Activated CD4-positive, alpha-beta T cell treated with anti-CD3 and anti-CD28 coated beads, Interleukin-2, amount 10 ng/mL, durations not matched to agents 7 days and 5 days (primary cell): ENCODE measurements at regions not wholly inside any gene's neighbourhood (a gene's known extent, or its start where the extent isn't known, plus 50 kb on each side); places are given as distances from the start of the nearest gene placed in this dataset.

Experiments used
- CTCF ChIA-PET: fragments of 350-600 bp; sonication (Branson Sonifier 250); formaldehyde crosslinking; loops from one replicate; lab custom pipeline; 2021; ENCODE audit warnings: antibody characterized with exemption; lab: Charles Lee
- POLR2A ChIA-PET: fragments of 350-600 bp; sonication (Branson Sonifier 250); formaldehyde crosslinking; loops from one replicate; lab custom pipeline; 2021; ENCODE audit warnings: antibody characterized with exemption; lab: Charles Lee
- DNase-seq: peaks from one replicate; pipeline ENCODE4 v3.0.0-alpha.2; 2020
- H3K27ac Mint-ChIP-seq: one replicate; pipeline ENCODE4 v1.8.0; 2021; ENCODE audit warnings: mild to moderate bottlenecking, moderate library complexity, mixed read lengths
- H3K27me3 Mint-ChIP-seq: one replicate; pipeline ENCODE4 v1.8.0; 2021; ENCODE audit warnings: mixed read lengths
- H3K36me3 Mint-ChIP-seq: one replicate; pipeline ENCODE4 v1.8.0; 2021; ENCODE audit warnings: low read depth, mixed read lengths
- H3K4me1 Mint-ChIP-seq: one replicate; pipeline ENCODE4 v1.8.0; 2021; ENCODE audit warnings: mixed read lengths
- H3K4me3 Mint-ChIP-seq: one replicate; pipeline ENCODE4 v1.8.0; 2021; ENCODE audit warnings: mild to moderate bottlenecking, moderate library complexity, mixed read lengths
- H3K9me3 Mint-ChIP-seq: one replicate; pipeline ENCODE4 v1.8.0; 2021; ENCODE audit warnings: mixed read lengths

- H3K4me3 Mint-ChIP-seq = no peak overlapping the region
- no peaks in the 10 kb centered on the region for H3K36me3 Mint-ChIP-seq
- H3K9me3 Mint-ChIP-seq = no peaks in the 10 kb centered on the region
- POLR2A ChIA-PET = no interaction called here
- CTCF ChIA-PET = no interaction called here
- no peak overlapping the region for H3K27ac Mint-ChIP-seq
- no peak for DNase-seq
- H3K27me3 Mint-ChIP-seq = peaks cover 4% of the 10 kb centered on the region
- no peaks in the 10 kb centered on the region for H3K4me1 Mint-ChIP-seq
Measured at GRCh38 chr1:170351366-170351946, 180.5 kb upstream of the GORAB start.

GRCh38 chr1:170354246-170354645 is 177.7 kb upstream of the GORAB start:
- POLR2A ChIA-PET = no interaction called here
- CTCF ChIA-PET = no interaction called here
- Mint-ChIP-seq H3K27me3 (peaks cover 4% of the 10 kb centered on the region), H3K9me3 (no peaks in the 10 kb centered on the region), H3K36me3 (no peaks in the 10 kb centered on the region), H3K27ac (no peak overlapping the region), H3K4me3 (no peak overlapping the region), H3K4me1 (no peaks in the 10 kb centered on the region)
- DNase-seq = no peak

DNA sequence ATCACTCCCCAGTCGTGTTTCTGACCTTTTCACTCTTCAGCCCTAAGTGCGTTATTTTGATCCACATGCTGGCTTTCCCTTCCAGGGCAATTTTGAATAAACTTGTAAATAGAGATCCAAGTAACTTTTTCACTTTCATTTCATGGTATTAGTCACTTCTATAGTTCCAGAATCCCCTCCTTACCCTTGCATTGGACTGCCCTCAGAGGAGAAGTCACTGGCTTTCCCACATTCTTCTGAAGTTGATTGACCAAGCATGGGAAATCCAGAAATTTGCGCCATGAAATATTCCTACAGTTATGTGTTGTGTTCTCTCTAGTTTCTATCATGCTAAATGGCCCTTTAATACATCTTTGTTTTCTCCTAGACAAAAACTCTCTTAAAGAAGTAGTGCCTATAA is 177.3 kb upstream of the GORAB start:
- Mint-ChIP-seq H3K27ac (no peak overlapping the region), H3K4me3 (no peak overlapping the region), H3K36me3 (no peaks in the 10 kb centered on the region), H3K27me3 (peaks cover 4% of the 10 kb centered on the region), H3K9me3 (no peaks in the 10 kb centered on the region), H3K4me1 (no peaks in the 10 kb centered on the region)
- no peak for DNase-seq
- ChIA-PET CTCF (no interaction called here), POLR2A (no interaction called here)

GRCh38 chr1:170355267-170355801 is 176.6 kb upstream of the GORAB start:
- CTCF ChIA-PET = no interaction called here
- Mint-ChIP-seq H3K27ac (no peak overlapping the region), H3K27me3 (peaks cover 3% of the 10 kb centered on the region), H3K36me3 (no peaks in the 10 kb centered on the region), H3K4me3 (no peak overlapping the region), H3K9me3 (no peaks in the 10 kb centered on the region), H3K4me1 (no peaks in the 10 kb centered on the region)
- POLR2A ChIA-PET = no interaction called here
- no peak for DNase-seq

GRCh38 chr1:170356585-170356984 is 175.4 kb upstream of the GORAB start:
- H3K4me3 Mint-ChIP-seq = no peak overlapping the region
- no peaks in the 10 kb centered on the region for H3K27me3 Mint-ChIP-seq
- ChIA-PET POLR2A (no interaction called here), CTCF (no interaction called here)
- no peak for DNase-seq
- H3K9me3 Mint-ChIP-seq = no peaks in the 10 kb centered on the region
- no peak overlapping the region for H3K27ac Mint-ChIP-seq
- H3K36me3 Mint-ChIP-seq = no peaks in the 10 kb centered on the region
- H3K4me1 Mint-ChIP-seq = no peaks in the 10 kb centered on the region

DNA sequence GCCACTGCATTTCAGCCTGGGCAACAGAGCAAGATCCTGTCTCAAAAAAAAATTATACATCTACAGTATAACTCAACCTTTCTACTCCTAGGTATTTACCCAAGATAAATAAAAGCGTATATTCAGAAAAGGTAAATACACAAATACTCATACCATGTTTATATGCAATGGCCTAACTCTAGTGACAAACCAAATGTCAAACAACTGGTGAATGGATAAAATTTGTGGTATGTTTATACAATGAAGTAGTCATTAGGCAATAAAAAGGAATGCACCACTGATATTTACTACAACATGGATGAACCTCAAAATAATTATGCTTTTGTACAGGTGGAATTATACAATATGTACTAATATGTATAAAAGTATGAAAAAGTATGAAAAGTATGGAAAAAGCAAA is 174.2 kb upstream of the GORAB start:
- no peak overlapping the region for H3K4me3 Mint-ChIP-seq
- no peak for DNase-seq
- no peaks in the 10 kb centered on the region for H3K27me3 Mint-ChIP-seq
- POLR2A ChIA-PET = no interaction called here
- H3K4me1 Mint-ChIP-seq = no peaks in the 10 kb centered on the region
- CTCF ChIA-PET = no interaction called here
- no peaks in the 10 kb centered on the region for H3K36me3 Mint-ChIP-seq
- H3K27ac Mint-ChIP-seq = no peak overlapping the region
- no peaks in the 10 kb centered on the region for H3K9me3 Mint-ChIP-seq

GRCh38 chr1:170360601-170361000 is 171.4 kb upstream of the GORAB start:
- Mint-ChIP-seq H3K4me3 (no peak overlapping the region), H3K9me3 (peaks cover 4% of the 10 kb centered on the region), H3K27me3 (no peaks in the 10 kb centered on the region), H3K4me1 (no peaks in the 10 kb centered on the region), H3K36me3 (no peaks in the 10 kb centered on the region), H3K27ac (no peak overlapping the region)
- POLR2A ChIA-PET = no interaction called here
- no peak for DNase-seq
- CTCF ChIA-PET = no interaction called here

DNA sequence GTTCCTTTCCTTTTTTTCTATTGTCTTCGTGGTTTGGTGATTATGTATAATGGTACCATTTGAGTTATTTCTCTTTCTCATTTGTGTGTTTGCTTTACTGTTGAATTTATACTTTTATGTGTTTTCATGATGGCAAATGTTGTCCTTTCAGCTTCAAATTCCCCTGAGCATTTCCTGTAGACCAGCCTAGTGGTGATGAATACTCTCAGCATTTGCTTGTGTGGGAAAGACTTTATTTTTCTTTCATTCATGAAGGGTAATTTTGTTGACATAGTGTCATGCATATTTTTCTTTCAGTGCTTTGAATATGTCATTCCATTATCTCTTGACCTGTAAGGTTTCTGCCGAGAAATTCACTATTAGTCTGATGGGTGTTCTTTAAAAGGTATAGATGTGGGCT is 166.6 kb upstream of the GORAB start:
- peaks cover 4% of the 10 kb centered on the region for H3K9me3 Mint-ChIP-seq
- CTCF ChIA-PET = no interaction called here
- H3K27ac Mint-ChIP-seq = no peak overlapping the region
- no peaks in the 10 kb centered on the region for H3K36me3 Mint-ChIP-seq
- no peaks in the 10 kb centered on the region for H3K4me1 Mint-ChIP-seq
- no peaks in the 10 kb centered on the region for H3K27me3 Mint-ChIP-seq
- POLR2A ChIA-PET = no interaction called here
- H3K4me3 Mint-ChIP-seq = no peak overlapping the region
- no peak for DNase-seq

- H3K4me3 Mint-ChIP-seq = no peak overlapping the region
- no peaks in the 10 kb centered on the region for H3K27me3 Mint-ChIP-seq
- POLR2A ChIA-PET = no interaction called here
- no peaks in the 10 kb centered on the region for H3K4me1 Mint-ChIP-seq
- CTCF ChIA-PET = no interaction called here
- H3K9me3 Mint-ChIP-seq = peaks cover 4% of the 10 kb centered on the region
- H3K36me3 Mint-ChIP-seq = no peaks in the 10 kb centered on the region
- no peak for DNase-seq
- peak overlapping the region; percentile 14 for H3K27ac Mint-ChIP-seq
Measured at GRCh38 chr1:170366980-170367379, 165.0 kb upstream of the GORAB start.

DNA sequence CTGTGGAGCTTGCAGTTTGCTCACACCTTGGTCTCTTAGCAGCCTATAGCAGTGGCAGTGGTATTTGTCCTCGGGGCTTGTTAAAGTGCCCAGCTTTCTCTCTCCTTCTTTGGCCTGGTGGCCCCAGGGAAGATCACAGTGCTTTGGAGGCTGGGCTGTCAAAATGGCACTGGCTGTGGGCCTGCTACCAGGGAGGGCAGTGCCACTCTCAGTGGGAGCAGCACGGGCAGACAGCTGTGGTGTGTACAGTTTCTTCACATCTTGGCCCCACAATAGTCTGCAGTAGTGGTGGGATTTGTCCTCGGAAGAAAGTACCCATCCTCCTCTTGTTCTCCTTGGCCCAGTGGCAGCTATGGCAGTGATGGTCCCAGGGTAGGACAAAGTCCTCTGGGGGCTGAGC is 164.4 kb upstream of the GORAB start:
- POLR2A ChIA-PET = no interaction called here

GRCh38 chr1:170369000-170369399 is 163.0 kb upstream of the GORAB start:
- no peak for DNase-seq
- no peaks in the 10 kb centered on the region for H3K27me3 Mint-ChIP-seq
- no peaks in the 10 kb centered on the region for H3K4me1 Mint-ChIP-seq
- no peak overlapping the region for H3K4me3 Mint-ChIP-seq
- H3K36me3 Mint-ChIP-seq = no peaks in the 10 kb centered on the region
- H3K9me3 Mint-ChIP-seq = peaks cover 4% of the 10 kb centered on the region
- ChIA-PET POLR2A (no interaction called here), CTCF (no interaction called here)
- no peak overlapping the region for H3K27ac Mint-ChIP-seq

More for the DNA sequence above, 164.4 kb upstream of the GORAB start:
- no peak overlapping the region for H3K4me3 Mint-ChIP-seq
- no peaks in the 10 kb centered on the region for H3K27me3 Mint-ChIP-seq
- H3K36me3 Mint-ChIP-seq = no peaks in the 10 kb centered on the region
- CTCF ChIA-PET = no interaction called here
- H3K27ac Mint-ChIP-seq = no peak overlapping the region
- H3K9me3 Mint-ChIP-seq = peaks cover 4% of the 10 kb centered on the region
- no peaks in the 10 kb centered on the region for H3K4me1 Mint-ChIP-seq
- no peak for DNase-seq

- H3K27ac Mint-ChIP-seq = no peak overlapping the region
- POLR2A ChIA-PET = no interaction called here
Measured at GRCh38 chr1:170369417-170369816, 162.5 kb upstream of the GORAB start.

DNA sequence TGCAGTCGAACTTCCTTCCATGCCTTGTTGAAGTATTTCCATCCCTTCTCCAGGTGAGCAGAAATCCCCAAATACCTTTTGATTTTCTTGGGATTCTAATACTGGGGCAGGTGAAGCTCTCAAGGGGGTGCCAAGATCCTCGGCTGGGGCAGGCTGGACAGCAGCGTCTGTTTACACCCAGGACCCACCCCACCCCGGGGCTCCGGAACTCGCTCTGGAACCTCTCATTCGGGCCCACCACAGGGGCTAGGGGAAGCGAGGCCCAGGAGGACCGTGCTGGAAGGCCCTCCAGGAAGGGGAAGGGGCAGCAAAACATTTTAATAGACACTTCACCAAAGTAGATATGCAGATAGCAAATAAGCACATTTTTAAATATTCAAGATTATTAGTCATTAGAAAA is 161.9 kb upstream of the GORAB start:
- Mint-ChIP-seq H3K4me1 (no peaks in the 10 kb centered on the region), H3K27me3 (no peaks in the 10 kb centered on the region), H3K4me3 (no peak overlapping the region), H3K27ac (no peak overlapping the region), H3K9me3 (peaks cover 4% of the 10 kb centered on the region), H3K36me3 (no peaks in the 10 kb centered on the region)
- POLR2A ChIA-PET = no interaction called here
- CTCF ChIA-PET = no interaction called here
- DNase-seq = no peak

More at GRCh38 chr1:170369417-170369816, 162.5 kb upstream of the GORAB start:
- CTCF ChIA-PET = no interaction called here
- H3K4me3 Mint-ChIP-seq = no peak overlapping the region
- H3K4me1 Mint-ChIP-seq = no peaks in the 10 kb centered on the region
- no peaks in the 10 kb centered on the region for H3K27me3 Mint-ChIP-seq
- no peaks in the 10 kb centered on the region for H3K36me3 Mint-ChIP-seq
- peaks cover 4% of the 10 kb centered on the region for H3K9me3 Mint-ChIP-seq
- DNase-seq = no peak

GRCh38 chr1:170375082-170375723 is 156.8 kb upstream of the GORAB start:
- H3K36me3 Mint-ChIP-seq = no peaks in the 10 kb centered on the region
- no peaks in the 10 kb centered on the region for H3K9me3 Mint-ChIP-seq
- POLR2A ChIA-PET = no interaction called here
- no peak overlapping the region for H3K27ac Mint-ChIP-seq
- no peak for DNase-seq
- no peak overlapping the region for H3K4me3 Mint-ChIP-seq
- CTCF ChIA-PET = no interaction called here
- H3K27me3 Mint-ChIP-seq = no peaks in the 10 kb centered on the region
- H3K4me1 Mint-ChIP-seq = no peaks in the 10 kb centered on the region
